ENCODE measurements at regions not wholly inside any gene's neighbourhood (a gene's known extent, or its start where the extent isn't known, plus 50 kb on each side); places are given as distances from the start of the nearest gene placed in this dataset.

- Histone ChIP-seq H3K4me2 (ENCODE audit: low read depth, low read length) (no peak overlapping the region), H4K5ac (ENCODE audit: low read depth, low read length) (no peak overlapping the region), H3K9ac (ENCODE audit: low read depth, low read length) (no peak overlapping the region), H3K27me3 (ENCODE audit: control insufficient read depth, insufficient read depth, low read length) (no peaks in the 10 kb centered on the region), H3K27ac (ENCODE audit: insufficient read depth, low read length) (no peak overlapping the region), H3K36me3 (ENCODE audit: control insufficient read depth, insufficient read depth, low read length) (no peaks in the 10 kb centered on the region), H2BK15ac (ENCODE audit: low read depth, low read length) (no peak overlapping the region), H4K8ac (ENCODE audit: low read depth in 2 of 2, low read length in 2 of 2) (no peak overlapping the region), H3K9me1 (ENCODE audit: insufficient read depth, low read length) (no peaks in the 10 kb centered on the region), H3K4me3 (ENCODE audit: insufficient read depth, low read depth, low read length) (no peak overlapping the region), H3K56ac (ENCODE audit: extremely low read depth, insufficient read depth, low read length) (no peak overlapping the region), H2BK120ac (ENCODE audit: low read depth, low read length) (no peak overlapping the region), H3K18ac (ENCODE audit: low read depth, low read length) (no peak overlapping the region), H3K4me1 (ENCODE audit: control insufficient read depth, insufficient read depth, low read length) (no peaks in the 10 kb centered on the region), H4K91ac (ENCODE audit: insufficient read depth, low read depth, low read length) (no peak overlapping the region), H3K79me1 (ENCODE audit: low read depth in 1 of 2, low read length in 2 of 2) (no peaks in the 10 kb centered on the region), H3K4ac (ENCODE audit: low read depth, low read length) (no peak overlapping the region), H2BK20ac (ENCODE audit: low read depth, low read length) (no peak overlapping the region), H2AK5ac (ENCODE audit: low read depth, low read length) (no peak overlapping the region), H2BK5ac (ENCODE audit: low read depth, low read length, poor library complexity, severe bottlenecking) (no peak overlapping the region), H3K23ac (ENCODE audit: low read depth, low read length) (no peak overlapping the region), H2AK9ac (replicated peaks; ENCODE audit: low read depth, low read length, poor library complexity) (no peak overlapping the region), H3K14ac (replicated peaks; ENCODE audit: low read depth, low read length) (no peak overlapping the region), H4K20me1 (ENCODE audit: insufficient read depth, low read length) (no peaks in the 10 kb centered on the region), H2AFZ (replicated peaks; ENCODE audit: low read length, poor library complexity) (no peak overlapping the region), H3K9me3 (ENCODE audit: control insufficient read depth, insufficient read depth, low read length) (peaks cover 10% of the 10 kb centered on the region; the same call in 1 of the 2 replicates)
- in situ Hi-C loops (cut with MboI; ENCODE audit: low sequenced_read_pairs): no loop called here
- no CpG with 5 or more reads among the region's 1 CpG for WGBS, 2 experiments (ENCODE audit: extremely low coverage in 2 of 2, insufficient read length in 1 of 2)
- dilution Hi-C loops (cut with HindIII; ENCODE audit: low sequenced_read_pairs, unreplicated experiment): no loop called here
- DNase-seq (no peak), ATAC-seq (ENCODE audit: low read depth) (no peak)
- ChIA-PET POLR2A (ENCODE audit: unreplicated experiment) (no interaction called here), CTCF (no interaction called here)
- BruUV-seq (replicated peaks): no TSS peak
- no peak for TF ChIP-seq CHD1 (IDR thresholded peaks at IDR 0.05; ENCODE audit: low read depth, low read length)
- TF ChIP-seq ELK1 (IDR thresholded peaks at IDR 0.05; ENCODE audit: borderline replicate concordance, low read depth, low read length): no peak
- no peak for TF ChIP-seq FOS (IDR thresholded peaks at IDR 0.05; ENCODE audit: low read depth, low read length)
- no peak for TF ChIP-seq MAZ (IDR thresholded peaks at IDR 0.05; ENCODE audit: borderline replicate concordance, low read depth, low read length)
- no peak for TF ChIP-seq CEBPB (IDR thresholded peaks at IDR 0.05; ENCODE audit: low read depth, low read length)
- TF ChIP-seq MAFK (IDR thresholded peaks at IDR 0.05; ENCODE audit: low read depth, low read length): no peak
- TF ChIP-seq NFE2L2 (IDR thresholded peaks at IDR 0.05; ENCODE audit: low read depth, low read length): no peak
- no peak for TF ChIP-seq USF2 (IDR thresholded peaks at IDR 0.05; ENCODE audit: low read depth, low read length)
- TF ChIP-seq POLR2A (IDR thresholded peaks at IDR 0.05; ENCODE audit: low read depth, low read length): no peak
- no peak for TF ChIP-seq CTCF (conservative IDR thresholded peaks at IDR 0.05; ENCODE audit: low read depth, low read length)
- TF ChIP-seq BHLHE40 (IDR thresholded peaks at IDR 0.05; ENCODE audit: low read depth, low read length): no peak
- TF ChIP-seq RFX5 (IDR thresholded peaks at IDR 0.05; ENCODE audit: low read depth, low read length): no peak
- TF ChIP-seq RAD21 (IDR thresholded peaks at IDR 0.05; ENCODE audit: low read length): no peak
- TF ChIP-seq MXI1 (IDR thresholded peaks at IDR 0.05; ENCODE audit: borderline replicate concordance, low read depth, low read length): no peak
- no peak for TF ChIP-seq RCOR1 (IDR thresholded peaks at IDR 0.05; ENCODE audit: insufficient replicate concordance, low read length)
- TF ChIP-seq SMC3 (IDR thresholded peaks at IDR 0.05; ENCODE audit: low read depth, low read length): no peak
- intact Hi-C loops (cut with micrococcal nuclease): no loop called here
Measured at GRCh38 chr6:19181211-19181610, 656.0 kb upstream of the ID4 start.

All from IMR-90 (cell line).